ENCODE measurements at regions not wholly inside any gene's neighbourhood (a gene's known extent, or its start where the extent isn't known, plus 50 kb on each side); places are given as distances from the start of the nearest gene placed in this dataset.

DNA sequence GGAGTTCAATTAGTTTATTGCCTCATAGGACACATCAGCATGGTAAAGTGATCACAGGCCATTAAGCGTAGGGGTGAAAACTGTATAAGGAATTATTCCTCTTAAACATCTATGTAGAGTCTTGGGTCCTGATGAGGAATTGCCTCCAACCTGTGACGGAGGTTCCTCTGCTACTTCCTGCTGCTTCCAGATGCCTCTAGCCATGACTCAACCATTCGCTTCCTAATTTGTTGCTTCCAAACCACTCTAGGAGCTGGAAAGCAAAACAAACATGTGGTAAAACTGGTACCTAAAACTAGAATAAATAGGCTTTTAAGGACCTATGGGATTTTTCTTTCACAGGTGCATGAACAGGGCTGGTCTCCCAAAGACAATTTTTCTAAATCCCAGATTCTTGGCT is 253.8 kb downstream of the KLF12 start (continued):
- no peak for TF ChIP-seq PRDM15 (CRISPR knock-in tag; IDR thresholded peaks at IDR 0.05)
- TF ChIP-seq ARID4B (CRISPR knock-in tag; IDR thresholded peaks at IDR 0.05; ENCODE audit: borderline replicate concordance), result no peak
- TF ChIP-seq ZNF263 (CRISPR knock-in tag; IDR thresholded peaks at IDR 0.05; ENCODE audit: low read depth), result no peak
- no peak for TF ChIP-seq PRRX2 (CRISPR knock-in tag; IDR thresholded peaks at IDR 0.05)
- TF ChIP-seq NFYB (CRISPR knock-in tag; conservative IDR thresholded peaks at IDR 0.05; ENCODE audit: low read depth), result no peak
- no peak for TF ChIP-seq NFE2L1 (CRISPR knock-in tag; IDR thresholded peaks at IDR 0.05)
- no peak for TF ChIP-seq CREB1 (CRISPR knock-in tag; IDR thresholded peaks at IDR 0.05)
- TF ChIP-seq ZBTB21 (CRISPR knock-in tag; IDR thresholded peaks at IDR 0.05; ENCODE audit: borderline replicate concordance), result no peak
- no peak for TF ChIP-seq SP1 (CRISPR knock-in tag; conservative IDR thresholded peaks at IDR 0.05)
- TF ChIP-seq HMGA2 (CRISPR knock-in tag; IDR thresholded peaks at IDR 0.05), result no peak
- TF ChIP-seq MLX (CRISPR knock-in tag; IDR thresholded peaks at IDR 0.05), result no peak
- TF ChIP-seq GTF2I (CRISPR knock-in tag; conservative IDR thresholded peaks at IDR 0.05), result no peak
- TF ChIP-seq FOXP1 (CRISPR knock-in tag; IDR thresholded peaks at IDR 0.05; ENCODE audit: borderline replicate concordance), result no peak

DNA sequence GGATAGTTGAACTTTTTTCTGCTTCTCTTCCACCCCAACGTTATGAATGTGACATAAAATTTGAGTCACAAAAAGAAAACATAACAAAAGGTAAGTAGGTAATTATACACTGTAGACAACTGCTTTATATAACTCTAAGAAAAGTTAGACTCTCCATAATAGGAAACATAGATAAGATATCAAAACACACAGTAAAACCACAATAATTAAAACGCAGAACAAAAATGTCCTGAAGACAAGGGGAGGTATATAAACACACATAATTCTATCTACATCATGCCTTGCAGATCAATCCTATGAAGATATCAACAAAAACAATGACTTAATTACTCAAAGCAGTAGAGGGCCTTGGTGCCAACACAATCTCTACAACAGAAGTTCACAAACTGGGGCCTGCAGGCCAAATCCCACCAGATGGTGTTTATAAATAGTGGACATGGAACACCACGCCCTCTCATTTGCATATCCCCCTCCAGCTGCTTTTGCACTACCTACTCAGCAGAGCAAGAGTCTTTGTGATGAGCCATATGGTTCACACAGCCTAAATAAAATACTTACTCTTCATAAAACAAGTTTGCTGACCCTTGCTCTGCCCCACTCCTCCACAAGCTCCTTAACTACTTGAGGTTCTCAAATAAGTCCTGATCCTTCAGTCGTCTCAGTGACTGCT is 254.7 kb downstream of the KLF12 start:
- H3K9me3 Mint-ChIP-seq, result peaks cover 19% of the 10 kb centered on the region
- H3K27ac Mint-ChIP-seq, result no peak overlapping the region
- no peak for ATAC-seq
- POLR2A ChIA-PET, result no interaction called here
- no peak for DNase-seq (ENCODE audit: low spot score)
- no peaks in the 10 kb centered on the region for H3K27me3 Mint-ChIP-seq (ENCODE audit: low read depth)
- peaks cover 29% of the 10 kb centered on the region for H3K4me1 Mint-ChIP-seq
- TF ChIP-seq NR2C2 (CRISPR knock-in tag; IDR thresholded peaks at IDR 0.05) (no peak), RELA (CRISPR knock-in tag; IDR thresholded peaks at IDR 0.05; ENCODE audit: borderline replicate concordance) (no peak), FOXK1 (CRISPR knock-in tag; IDR thresholded peaks at IDR 0.05) (no peak), NR1H2 (CRISPR knock-in tag; IDR thresholded peaks at IDR 0.05) (no peak)
- TF ChIP-seq, protein P1, sequence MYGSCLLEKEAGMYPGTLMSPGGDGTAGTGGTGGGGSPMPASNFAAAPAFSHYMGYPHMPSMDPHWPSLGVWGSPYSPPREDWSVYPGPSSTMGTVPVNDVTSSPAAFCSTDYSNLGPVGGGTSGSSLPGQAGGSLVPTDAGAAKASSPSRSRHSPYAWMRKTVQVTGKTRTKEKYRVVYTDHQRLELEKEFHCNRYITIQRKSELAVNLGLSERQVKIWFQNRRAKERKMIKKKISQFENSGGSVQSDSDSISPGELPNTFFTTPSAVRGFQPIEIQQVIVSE (CRISPR knock-in tag; IDR thresholded peaks at IDR 0.05; ENCODE audit: borderline replicate concordance), result no peak
- TF ChIP-seq, protein P2, sequence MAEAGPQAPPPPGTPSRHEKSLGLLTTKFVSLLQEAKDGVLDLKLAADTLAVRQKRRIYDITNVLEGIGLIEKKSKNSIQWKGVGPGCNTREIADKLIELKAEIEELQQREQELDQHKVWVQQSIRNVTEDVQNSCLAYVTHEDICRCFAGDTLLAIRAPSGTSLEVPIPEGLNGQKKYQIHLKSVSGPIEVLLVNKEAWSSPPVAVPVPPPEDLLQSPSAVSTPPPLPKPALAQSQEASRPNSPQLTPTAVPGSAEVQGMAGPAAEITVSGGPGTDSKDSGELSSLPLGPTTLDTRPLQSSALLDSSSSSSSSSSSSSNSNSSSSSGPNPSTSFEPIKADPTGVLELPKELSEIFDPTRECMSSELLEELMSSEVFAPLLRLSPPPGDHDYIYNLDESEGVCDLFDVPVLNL (CRISPR knock-in tag; IDR thresholded peaks at IDR 0.05; ENCODE audit: borderline replicate concordance, low read depth), result no peak
- H3K36me3 Mint-ChIP-seq, result no peaks in the 10 kb centered on the region
- CTCF ChIA-PET, result interaction anchor here (0.9 kb wide), 1 partner anchor 9 kb away, joined by 3 read pairs; no protein-coding TSS in a partner anchor
- H3K4me3 Mint-ChIP-seq, result no peak overlapping the region

Measured in WTC11 (cell line).